RWPE2 (cell line): ENCODE measurements at regions not wholly inside any gene's neighbourhood (a gene's known extent, or its start where the extent isn't known, plus 50 kb on each side); places are given as distances from the start of the nearest gene placed in this dataset.

Source experiments
- ATAC-seq: fragments of 200-7000 bp; cut with Tn5 transposase; 3 replicates; pipeline ENCODE4 v1.9.1; 2021; ENCODE audit warnings: low read depth
- DNase-seq: peaks from one replicate; pipeline ENCODE4 v3.0.0-alpha.2; 2020; ENCODE audit warnings: low spot score
- H3K27ac ChIP-seq: fragments of 450-650 bp; 2 replicates; pipeline ENCODE4 v1.5.1; 2017; ENCODE audit warnings: mild to moderate bottlenecking; ENCODE audit not compliant: poor library complexity, severe bottlenecking
- H3K27me3 ChIP-seq: fragments of 250-450 bp; sonication (Bioruptor Pico); 2 replicates; pipeline ENCODE4 v1.5.1; 2021; ENCODE audit warnings: mild to moderate bottlenecking, moderate library complexity; ENCODE audit not compliant: insufficient read depth, poor library complexity, severe bottlenecking
- H3K36me3 ChIP-seq: fragments of 250-450 bp; sonication (Bioruptor Pico); 2 replicates; pipeline ENCODE4 v1.5.1; 2020; ENCODE audit warnings: low read depth, mild to moderate bottlenecking, moderate library complexity
- H3K4me1 ChIP-seq: fragments of 250-450 bp; sonication (Bioruptor Pico); 2 replicates; pipeline ENCODE4 v1.5.1; 2021; ENCODE audit warnings: mild to moderate bottlenecking, moderate library complexity; ENCODE audit not compliant: insufficient read depth, poor library complexity, severe bottlenecking
- H3K4me3 ChIP-seq: fragments of 250-450 bp; sonication (Bioruptor Pico); 2 replicates; pipeline ENCODE4 v1.5.1; 2021; ENCODE audit warnings: mild to moderate bottlenecking, moderate library complexity; ENCODE audit not compliant: severe bottlenecking
- H3K9me3 ChIP-seq: fragments of 250-450 bp; sonication (Bioruptor Pico); 2 replicates; pipeline ENCODE4 v1.5.1; 2021; ENCODE audit warnings: mild to moderate bottlenecking, moderate library complexity; ENCODE audit not compliant: severe bottlenecking
- CTCF ChIP-seq: fragments of 450-650 bp; IDR thresholded peaks from one replicate; pipeline ENCODE4 v1.5.1; 2017; ENCODE audit warnings: mild to moderate bottlenecking, moderate library complexity; ENCODE audit not compliant: poor library complexity, severe bottlenecking

GRCh38 chr3:116837483-116837882 is 127.9 kb downstream of the TUSC7 start:
- H3K27ac ChIP-seq = no peak overlapping the region
- peaks cover 9% of the 10 kb centered on the region for H3K4me1 ChIP-seq
- DNase-seq (no peak), ATAC-seq (no peak)
- no peaks in the 10 kb centered on the region for H3K9me3 ChIP-seq
- H3K4me3 ChIP-seq = no peak overlapping the region
- no peak for TF ChIP-seq CTCF
- H3K36me3 ChIP-seq = no peaks in the 10 kb centered on the region
- H3K27me3 ChIP-seq = peaks cover 11% of the 10 kb centered on the region

- Histone ChIP-seq H3K36me3 (no peaks in the 10 kb centered on the region), H3K4me1 (peaks cover 4% of the 10 kb centered on the region)
- no peak for ATAC-seq
Observed at GRCh38 chr3:116841003-116841735, 131.6 kb downstream of the TUSC7 start.

GRCh38 chr3:116842254-116842957 is 132.8 kb downstream of the TUSC7 start:
- Histone ChIP-seq H3K9me3 (no peaks in the 10 kb centered on the region), H3K36me3 (no peaks in the 10 kb centered on the region), H3K27ac (no peak overlapping the region), H3K27me3 (peaks cover 11% of the 10 kb centered on the region), H3K4me1 (no peaks in the 10 kb centered on the region), H3K4me3 (no peak overlapping the region)
- ATAC-seq = no peak
- no peak for DNase-seq
- no peak for TF ChIP-seq CTCF

More at GRCh38 chr3:116841003-116841735, 131.6 kb downstream of the TUSC7 start:
- H3K27me3 ChIP-seq = peaks cover 11% of the 10 kb centered on the region
- no peak for TF ChIP-seq CTCF
- no peak for DNase-seq
- H3K4me3 ChIP-seq = no peak overlapping the region
- no peaks in the 10 kb centered on the region for H3K9me3 ChIP-seq
- no peak overlapping the region for H3K27ac ChIP-seq

GRCh38 chr3:116848248-116848829 is 138.8 kb downstream of the TUSC7 start:
- Histone ChIP-seq H3K9me3 (no peaks in the 10 kb centered on the region), H3K27ac (no peak overlapping the region), H3K4me1 (no peaks in the 10 kb centered on the region), H3K4me3 (no peak overlapping the region), H3K27me3 (peaks cover 3% of the 10 kb centered on the region), H3K36me3 (no peaks in the 10 kb centered on the region)
- DNase-seq (no peak), ATAC-seq (no peak)
- no peak for TF ChIP-seq CTCF
